ENCODE measurements at regions not wholly inside any gene's neighbourhood (a gene's known extent, or its start where the extent isn't known, plus 50 kb on each side); places are given as distances from the start of the nearest gene placed in this dataset.
A peak's percentile ranks its signal among the peaks of the same experiment; 100 is the strongest.
"Not testable (repeated sequence)": the region's sequence is repeated elsewhere in the genome, so short reads cannot be mapped to it uniquely, and the experiment has no call there.

- DNase-seq: no peak
Measured at GRCh38 chr1:223003549-223003948, 139.5 kb downstream of the TLR5 start.

GRCh38 chr1:223006371-223006770, 136.7 kb downstream of the TLR5 start:
- no peak for DNase-seq

GRCh38 chr1:223006917-223007648, 136.0 kb downstream of the TLR5 start:
- no peak for DNase-seq

- no peak for DNase-seq
Measured at GRCh38 chr1:223007935-223008334, 135.1 kb downstream of the TLR5 start.

GRCh38 chr1:223008808-223009207, 134.2 kb downstream of the TLR5 start:
- DNase-seq: no peak

GRCh38 chr1:223009406-223009805, 133.6 kb downstream of the TLR5 start:
- no peak for DNase-seq

- no peak for DNase-seq
Measured at GRCh38 chr1:223010582-223011504, 132.2 kb downstream of the TLR5 start.

- no peak for DNase-seq
Measured at GRCh38 chr1:223011505-223011856, 131.6 kb downstream of the TLR5 start.

- no peak for DNase-seq
Measured at GRCh38 chr1:223012176-223012788, 130.8 kb downstream of the TLR5 start.

GRCh38 chr1:223012938-223013337, 130.1 kb downstream of the TLR5 start:
- no peak for DNase-seq

GRCh38 chr1:223014142-223014873, 128.7 kb downstream of the TLR5 start:
- DNase-seq: no peak

- no peak for DNase-seq
Measured at GRCh38 chr1:223016381-223016780, 126.7 kb downstream of the TLR5 start.

- no peak for DNase-seq
Measured at GRCh38 chr1:223016890-223017289, 126.2 kb downstream of the TLR5 start.

- DNase-seq: no peak
Measured at GRCh38 chr1:223017291-223017690, 125.8 kb downstream of the TLR5 start.

- DNase-seq: no peak
Measured at GRCh38 chr1:223018534-223018933, 124.5 kb downstream of the TLR5 start.

GRCh38 chr1:223019256-223019655, 123.8 kb downstream of the TLR5 start:
- DNase-seq: no peak

- no peak for DNase-seq
Measured at GRCh38 chr1:223020770-223021169, 122.3 kb downstream of the TLR5 start.

- peak; percentile 45 for DNase-seq
Measured at GRCh38 chr1:223022641-223023473, 120.2 kb downstream of the TLR5 start.

- no peak for DNase-seq
Measured at GRCh38 chr1:223023863-223024262, 119.2 kb downstream of the TLR5 start.

- not testable (repeated sequence) for DNase-seq
Measured at GRCh38 chr1:223024486-223024885, 118.6 kb downstream of the TLR5 start.

GRCh38 chr1:223025190-223025734, 117.8 kb downstream of the TLR5 start:
- DNase-seq: not testable (repeated sequence)

- not testable (repeated sequence) for DNase-seq
Measured at GRCh38 chr1:223026639-223027038, 116.4 kb downstream of the TLR5 start.
